ENCODE measurements at regions not wholly inside any gene's neighbourhood (a gene's known extent, or its start where the extent isn't known, plus 50 kb on each side); places are given as distances from the start of the nearest gene placed in this dataset.

GRCh38 chr15:91461377-91461776 is 361.3 kb downstream of the SV2B start:
- TF ChIP-seq CTCF (IDR thresholded peaks at IDR 0.05) (no peak), POLR2A (IDR thresholded peaks at IDR 0.05) (no peak)
